ENCODE measurements at regions not wholly inside any gene's neighbourhood (a gene's known extent, or its start where the extent isn't known, plus 50 kb on each side); places are given as distances from the start of the nearest gene placed in this dataset.

- TF ChIP-seq, protein P1, sequence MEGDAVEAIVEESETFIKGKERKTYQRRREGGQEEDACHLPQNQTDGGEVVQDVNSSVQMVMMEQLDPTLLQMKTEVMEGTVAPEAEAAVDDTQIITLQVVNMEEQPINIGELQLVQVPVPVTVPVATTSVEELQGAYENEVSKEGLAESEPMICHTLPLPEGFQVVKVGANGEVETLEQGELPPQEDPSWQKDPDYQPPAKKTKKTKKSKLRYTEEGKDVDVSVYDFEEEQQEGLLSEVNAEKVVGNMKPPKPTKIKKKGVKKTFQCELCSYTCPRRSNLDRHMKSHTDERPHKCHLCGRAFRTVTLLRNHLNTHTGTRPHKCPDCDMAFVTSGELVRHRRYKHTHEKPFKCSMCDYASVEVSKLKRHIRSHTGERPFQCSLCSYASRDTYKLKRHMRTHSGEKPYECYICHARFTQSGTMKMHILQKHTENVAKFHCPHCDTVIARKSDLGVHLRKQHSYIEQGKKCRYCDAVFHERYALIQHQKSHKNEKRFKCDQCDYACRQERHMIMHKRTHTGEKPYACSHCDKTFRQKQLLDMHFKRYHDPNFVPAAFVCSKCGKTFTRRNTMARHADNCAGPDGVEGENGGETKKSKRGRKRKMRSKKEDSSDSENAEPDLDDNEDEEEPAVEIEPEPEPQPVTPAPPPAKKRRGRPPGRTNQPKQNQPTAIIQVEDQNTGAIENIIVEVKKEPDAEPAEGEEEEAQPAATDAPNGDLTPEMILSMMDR (IDR thresholded peaks at IDR 0.05; ENCODE audit: low read depth, low read length) = no peak
These were observed 189.1 kb downstream of the HS3ST3B1 start for GRCh38 chr17:14489986-14490385.

DNA sequence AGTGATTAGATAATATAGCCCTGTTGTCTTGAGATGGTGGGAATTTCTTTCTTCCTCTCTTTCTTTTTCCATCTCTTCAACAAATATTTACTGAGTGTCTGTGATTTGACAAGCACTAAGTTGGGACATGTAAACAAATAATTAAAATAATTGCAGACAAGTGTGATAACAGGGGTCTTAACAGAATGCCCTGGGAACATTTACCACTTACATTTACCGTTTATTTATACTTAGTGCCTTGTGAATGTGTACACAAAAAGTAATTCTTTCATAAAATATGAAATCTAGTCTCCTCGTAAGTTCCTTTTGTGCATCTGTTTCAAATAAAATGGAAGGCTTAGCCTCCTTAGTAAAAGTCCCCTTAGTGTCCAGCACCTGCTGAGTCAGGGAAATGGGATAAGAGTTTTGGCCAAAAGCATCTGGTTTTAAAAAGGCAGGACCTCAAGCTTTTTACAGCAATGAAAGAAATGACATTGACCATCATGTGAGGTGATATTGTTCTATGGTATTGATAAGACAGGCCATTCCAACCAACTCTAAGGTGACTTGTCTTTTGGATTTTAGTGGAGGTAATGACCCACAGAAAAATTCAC lies 188.2 kb downstream of the HS3ST3B1 start:
- TF ChIP-seq, protein P1 (IDR thresholded peaks at IDR 0.05; ENCODE audit: low read depth, low read length) = no peak
- H3K4me3 ChIP-seq (ENCODE audit: low read depth, low read length) = no peak overlapping the region

More at GRCh38 chr17:14489986-14490385, 189.1 kb downstream of the HS3ST3B1 start:
- H3K4me3 ChIP-seq (ENCODE audit: low read depth, low read length) = no peak overlapping the region

GRCh38 chr17:14487068-14487467 lies 186.2 kb downstream of the HS3ST3B1 start:
- TF ChIP-seq, protein P1 (IDR thresholded peaks at IDR 0.05; ENCODE audit: low read depth, low read length) = no peak

DNA sequence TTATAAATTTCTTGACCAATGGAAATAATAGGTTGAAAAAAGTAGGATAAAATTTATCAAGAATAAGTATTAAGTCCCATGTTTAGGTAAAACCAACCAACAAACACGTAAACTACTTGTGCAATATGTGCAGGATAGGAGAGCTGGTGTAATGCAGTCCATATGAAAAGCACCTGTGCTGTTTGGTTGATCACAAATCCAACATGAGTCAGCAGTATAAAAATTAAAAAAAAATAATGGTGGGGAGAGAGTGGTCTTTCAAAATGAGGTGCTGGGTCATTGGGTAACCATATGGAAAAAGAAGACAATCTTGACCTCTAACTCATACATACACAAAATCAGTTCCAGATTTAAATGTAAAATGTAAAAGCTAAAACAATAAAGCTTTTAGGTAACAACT lies 181.8 kb downstream of the HS3ST3B1 start:
- H3K4me3 ChIP-seq (ENCODE audit: low read depth, low read length) = no peak overlapping the region
- TF ChIP-seq, protein P1 (IDR thresholded peaks at IDR 0.05; ENCODE audit: low read depth, low read length) = no peak

More at GRCh38 chr17:14487068-14487467, 186.2 kb downstream of the HS3ST3B1 start:
- H3K4me3 ChIP-seq (ENCODE audit: low read depth, low read length) = no peak overlapping the region

- TF ChIP-seq, protein P1 (IDR thresholded peaks at IDR 0.05; ENCODE audit: low read depth, low read length) = no peak
- H3K4me3 ChIP-seq (ENCODE audit: low read depth, low read length) = no peak overlapping the region
These were observed 180.8 kb downstream of the HS3ST3B1 start for GRCh38 chr17:14481664-14482063.

DNA sequence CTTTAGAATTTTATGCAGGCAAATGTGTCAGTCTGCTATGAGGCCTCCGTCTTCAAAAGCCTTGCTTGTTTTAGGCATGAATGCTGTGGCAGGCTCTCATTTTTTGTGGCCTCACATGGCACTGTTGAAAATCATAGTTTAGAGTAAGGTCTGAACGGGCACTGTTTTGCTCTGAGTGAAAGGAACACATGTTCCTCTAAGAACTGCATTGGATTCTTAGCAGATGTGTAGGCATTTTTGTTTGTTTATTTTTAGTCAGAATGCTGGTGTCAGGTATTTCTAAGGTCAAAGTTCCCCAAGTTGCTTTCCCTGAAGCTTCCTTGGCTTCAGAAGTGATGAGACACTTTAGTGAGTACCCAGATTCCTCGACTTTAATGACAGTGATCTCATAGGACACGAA lies 173.7 kb downstream of the HS3ST3B1 start:
- TF ChIP-seq, protein P1 (IDR thresholded peaks at IDR 0.05; ENCODE audit: low read depth, low read length) = no peak
- no peak overlapping the region for H3K4me3 ChIP-seq (ENCODE audit: low read depth, low read length)

- TF ChIP-seq, protein P1 (IDR thresholded peaks at IDR 0.05; ENCODE audit: low read depth, low read length) = no peak
These were observed 170.2 kb downstream of the HS3ST3B1 start for GRCh38 chr17:14471052-14471451.

More at GRCh38 chr17:14471052-14471451, 170.2 kb downstream of the HS3ST3B1 start:
- no peak overlapping the region for H3K4me3 ChIP-seq (ENCODE audit: low read depth, low read length)
